Central memory CD8-positive, alpha-beta T cell (primary cell): ENCODE measurements at regions not wholly inside any gene's neighbourhood (a gene's known extent, or its start where the extent isn't known, plus 50 kb on each side); places are given as distances from the start of the nearest gene placed in this dataset.
"Not testable (repeated sequence)": the region's sequence is repeated elsewhere in the genome, so short reads cannot be mapped to it uniquely, and the experiment has no call there.

Experiments used
- ATAC-seq: fragments of 150-1000 bp; cut with Tn5 transposase; replicated peaks from 2 replicates; pipeline ENCODE4 v1.10.0; 2022; ENCODE audit warnings: mild to moderate bottlenecking, moderate FRiP score, moderate number of reproducible peaks; ENCODE audit not compliant: poor library complexity, severe bottlenecking; ENCODE audit errors: extremely low read depth
- DNase-seq, 2 donors: peaks; one replicate each; pipeline ENCODE4 v3.0.0; 2021; ENCODE audit warnings: low spot score in 2 of 2
- H3K27ac Mint-ChIP-seq: one replicate; pipeline ENCODE4 v1.8.0; 2022; ENCODE audit warnings: low read depth, mild to moderate bottlenecking, moderate library complexity, mixed read lengths
- H3K27me3 Mint-ChIP-seq: one replicate; pipeline ENCODE4 v1.8.0; 2022; ENCODE audit warnings: mixed read lengths
- H3K36me3 Mint-ChIP-seq: one replicate; pipeline ENCODE4 v1.8.0; 2022; ENCODE audit warnings: mild to moderate bottlenecking, moderate library complexity, mixed read lengths; ENCODE audit not compliant: insufficient read depth
- H3K4me1 Mint-ChIP-seq: one replicate; pipeline ENCODE4 v1.8.0; 2022; ENCODE audit warnings: mixed read lengths
- H3K4me3 Mint-ChIP-seq: one replicate; pipeline ENCODE4 v1.8.0; 2022; ENCODE audit warnings: mild to moderate bottlenecking, moderate library complexity, mixed read lengths
- H3K9me3 Mint-ChIP-seq: one replicate; pipeline ENCODE4 v1.8.0; 2022; ENCODE audit warnings: mixed read lengths

GRCh38 chr19:27814274-27814673 is 1398.7 kb downstream of the UQCRFS1 start:
- H3K27ac Mint-ChIP-seq, H3K4me3 Mint-ChIP-seq, DNase-seq, H3K9me3 Mint-ChIP-seq, ATAC-seq, H3K27me3 Mint-ChIP-seq, H3K36me3 Mint-ChIP-seq, H3K4me1 Mint-ChIP-seq: not testable (repeated sequence)

- H3K9me3 Mint-ChIP-seq: no peaks in the 10 kb centered on the region
- peaks cover 1% of the 10 kb centered on the region for H3K36me3 Mint-ChIP-seq
- H3K4me1 Mint-ChIP-seq: peaks cover 4% of the 10 kb centered on the region
Measured at GRCh38 chr19:27806471-27807070, 1406.4 kb downstream of the UQCRFS1 start.

DNA sequence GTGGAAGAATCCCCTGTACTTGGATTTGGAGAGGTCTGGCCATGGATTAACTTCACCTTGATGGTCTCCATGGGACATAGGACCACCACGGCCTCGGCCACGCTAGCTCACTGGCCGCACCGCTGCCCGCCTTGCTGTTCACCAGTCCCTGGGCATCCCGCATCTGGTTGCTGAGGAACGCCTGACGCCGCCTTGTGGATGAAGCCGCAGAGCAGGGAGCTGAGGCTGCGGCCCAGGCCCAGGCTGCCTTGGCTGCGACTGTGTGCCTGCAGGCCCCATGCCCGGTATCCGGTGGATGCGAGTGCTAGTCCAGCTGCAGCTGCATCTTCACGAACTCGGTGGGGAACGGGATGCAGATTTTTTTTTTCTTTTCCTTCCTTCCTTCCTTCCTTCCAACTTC is 1407.1 kb downstream of the UQCRFS1 start:
- Mint-ChIP-seq H3K27ac (no peak overlapping the region), H3K4me3 (no peak overlapping the region), H3K36me3 (peaks cover 6% of the 10 kb centered on the region), H3K27me3 (no peaks in the 10 kb centered on the region), H3K4me1 (peaks cover 6% of the 10 kb centered on the region), H3K9me3 (no peaks in the 10 kb centered on the region)
- DNase-seq (no peak), ATAC-seq (no peak)

More at GRCh38 chr19:27806471-27807070, 1406.4 kb downstream of the UQCRFS1 start:
- Mint-ChIP-seq H3K27ac (no peak overlapping the region), H3K4me3 (no peak overlapping the region), H3K27me3 (no peaks in the 10 kb centered on the region)
- no peak for ATAC-seq
- no peak for DNase-seq

- Mint-ChIP-seq H3K4me1 (peaks cover 21% of the 10 kb centered on the region), H3K36me3 (peaks cover 13% of the 10 kb centered on the region)
- ATAC-seq, DNase-seq, H3K9me3 Mint-ChIP-seq, H3K27me3 Mint-ChIP-seq, H3K27ac Mint-ChIP-seq, H3K4me3 Mint-ChIP-seq: not testable (repeated sequence)
Measured at GRCh38 chr19:27802293-27802692, 1410.7 kb downstream of the UQCRFS1 start.

DNA sequence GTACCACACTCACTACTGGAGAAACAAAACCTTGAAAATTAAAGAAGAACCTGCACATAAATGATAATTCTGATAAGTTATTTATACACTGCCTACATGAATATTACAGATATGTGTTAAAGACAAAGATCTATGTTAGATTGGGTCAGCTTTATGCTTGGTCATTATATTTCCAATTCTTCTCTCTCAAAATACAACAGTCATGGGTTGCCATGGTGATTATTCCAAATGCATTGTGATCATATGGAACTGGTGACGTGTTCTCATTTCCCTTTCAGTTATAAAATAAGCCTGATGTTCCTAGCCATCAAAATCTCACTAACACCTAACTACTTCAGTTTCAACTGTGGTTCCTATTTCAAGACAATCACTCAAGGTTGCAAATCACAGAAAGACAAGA is 1416.4 kb downstream of the UQCRFS1 start:
- peaks cover 47% of the 10 kb centered on the region for H3K4me1 Mint-ChIP-seq
- no peak for ATAC-seq
- no peak for DNase-seq
- no peaks in the 10 kb centered on the region for H3K9me3 Mint-ChIP-seq
- peaks cover 21% of the 10 kb centered on the region for H3K36me3 Mint-ChIP-seq
- no peaks in the 10 kb centered on the region for H3K27me3 Mint-ChIP-seq
- H3K27ac Mint-ChIP-seq: peak overlapping the region; percentile 32
- H3K4me3 Mint-ChIP-seq: no peak overlapping the region

DNA sequence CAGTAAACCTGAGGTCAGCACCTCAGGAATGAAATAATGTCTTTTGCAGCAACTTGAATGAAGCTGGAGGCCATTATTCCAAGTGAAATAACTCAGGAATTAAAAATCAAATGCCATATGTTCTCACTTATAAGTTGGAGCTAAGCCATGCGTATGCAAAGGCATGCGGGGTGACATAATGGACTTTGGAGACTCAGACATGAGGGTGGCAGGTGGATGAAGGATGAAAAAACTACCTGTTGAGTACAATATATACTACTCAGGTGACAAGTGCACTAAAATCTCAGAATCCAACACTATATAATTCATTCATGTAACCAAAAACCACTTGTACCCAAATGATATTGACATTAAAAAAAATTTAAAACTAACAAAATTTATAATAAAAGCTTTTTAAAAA is 1416.9 kb downstream of the UQCRFS1 start:
- ATAC-seq (no peak), DNase-seq (no peak)
- H3K36me3 Mint-ChIP-seq: peaks cover 19% of the 10 kb centered on the region
- H3K4me3 Mint-ChIP-seq: no peak overlapping the region
- no peaks in the 10 kb centered on the region for H3K27me3 Mint-ChIP-seq
- H3K27ac Mint-ChIP-seq: no peak overlapping the region
- no peaks in the 10 kb centered on the region for H3K9me3 Mint-ChIP-seq
- peaks cover 46% of the 10 kb centered on the region for H3K4me1 Mint-ChIP-seq

GRCh38 chr19:27795369-27795768 is 1417.6 kb downstream of the UQCRFS1 start:
- peaks cover 16% of the 10 kb centered on the region for H3K36me3 Mint-ChIP-seq
- DNase-seq: no peak
- ATAC-seq: no peak
- no peaks in the 10 kb centered on the region for H3K9me3 Mint-ChIP-seq
- H3K27me3 Mint-ChIP-seq: no peaks in the 10 kb centered on the region
- H3K27ac Mint-ChIP-seq: no peak overlapping the region
- peaks cover 48% of the 10 kb centered on the region for H3K4me1 Mint-ChIP-seq
- H3K4me3 Mint-ChIP-seq: no peak overlapping the region

DNA sequence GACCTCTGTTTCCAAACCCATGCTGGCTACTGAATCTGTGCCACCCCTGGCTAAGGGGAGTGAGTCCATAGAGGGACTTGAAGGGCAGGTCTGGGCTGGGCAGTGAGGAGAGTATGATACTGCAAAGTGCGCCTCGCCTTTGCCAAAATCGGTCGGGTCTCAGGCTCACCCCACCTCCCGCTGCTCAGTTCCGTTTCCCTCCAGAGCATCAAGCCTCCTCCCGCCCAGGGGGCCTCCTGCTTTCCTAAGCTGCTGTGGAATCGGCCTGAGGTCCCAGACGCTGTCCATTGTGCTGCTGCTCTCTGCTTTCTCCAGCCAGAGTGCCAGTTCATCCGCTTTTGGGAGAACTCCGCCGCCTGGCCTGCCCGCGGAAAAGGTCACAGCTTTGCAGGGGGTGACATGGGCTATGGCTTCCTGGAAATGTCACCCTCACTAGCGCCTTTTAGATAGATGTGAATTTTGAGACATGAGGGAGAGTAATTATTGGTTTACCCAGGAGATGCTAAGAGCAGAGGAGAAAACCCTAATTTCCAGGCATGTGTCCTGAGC is 1418.4 kb downstream of the UQCRFS1 start:
- no peaks in the 10 kb centered on the region for H3K9me3 Mint-ChIP-seq
- ATAC-seq (peak; percentile 4), DNase-seq (no peak)
- no peaks in the 10 kb centered on the region for H3K27me3 Mint-ChIP-seq
- H3K4me1 Mint-ChIP-seq: peaks cover 42% of the 10 kb centered on the region
- peak overlapping the region; percentile 88 for H3K4me3 Mint-ChIP-seq
- H3K36me3 Mint-ChIP-seq: peaks cover 16% of the 10 kb centered on the region
- H3K27ac Mint-ChIP-seq: peak overlapping the region; percentile 87

GRCh38 chr19:27793644-27794493 is 1419.1 kb downstream of the UQCRFS1 start:
- DNase-seq (peak; percentile 80 to 83), ATAC-seq (peak; percentile 96)
- Mint-ChIP-seq H3K9me3 (no peaks in the 10 kb centered on the region), H3K4me1 (peaks cover 42% of the 10 kb centered on the region), H3K27me3 (no peaks in the 10 kb centered on the region), H3K4me3 (peak overlapping the region; percentile 88), H3K36me3 (peaks cover 20% of the 10 kb centered on the region), H3K27ac (peak overlapping the region; percentile 87)

GRCh38 chr19:27793128-27793643 is 1419.8 kb downstream of the UQCRFS1 start:
- peak in 1 of 2 donors; percentile 20 for DNase-seq
- H3K4me3 Mint-ChIP-seq: peak overlapping the region; percentile 88
- H3K36me3 Mint-ChIP-seq: peaks cover 20% of the 10 kb centered on the region
- H3K27ac Mint-ChIP-seq: peak overlapping the region; percentile 87
- no peaks in the 10 kb centered on the region for H3K9me3 Mint-ChIP-seq
- H3K4me1 Mint-ChIP-seq: peaks cover 42% of the 10 kb centered on the region
- peak; percentile 40 for ATAC-seq
- H3K27me3 Mint-ChIP-seq: no peaks in the 10 kb centered on the region

- H3K4me1 Mint-ChIP-seq: peaks cover 40% of the 10 kb centered on the region
Measured at GRCh38 chr19:27792576-27793127, 1420.3 kb downstream of the UQCRFS1 start.

GRCh38 chr19:27780367-27781075 is 1432.4 kb downstream of the UQCRFS1 start:
- H3K9me3 Mint-ChIP-seq: peaks cover 14% of the 10 kb centered on the region
- ATAC-seq (no peak), DNase-seq (no peak)
- no peaks in the 10 kb centered on the region for H3K27me3 Mint-ChIP-seq
- H3K4me3 Mint-ChIP-seq: no peak overlapping the region
- peaks cover 16% of the 10 kb centered on the region for H3K4me1 Mint-ChIP-seq
- H3K27ac Mint-ChIP-seq: no peak overlapping the region
- no peaks in the 10 kb centered on the region for H3K36me3 Mint-ChIP-seq

More at GRCh38 chr19:27792576-27793127, 1420.3 kb downstream of the UQCRFS1 start:
- H3K27ac Mint-ChIP-seq: peak overlapping the region; percentile 87
- H3K27me3 Mint-ChIP-seq: no peaks in the 10 kb centered on the region
- no peaks in the 10 kb centered on the region for H3K9me3 Mint-ChIP-seq
- no peak for DNase-seq
- peak overlapping the region; percentile 88 for H3K4me3 Mint-ChIP-seq
- peaks cover 15% of the 10 kb centered on the region for H3K36me3 Mint-ChIP-seq
- ATAC-seq: no peak
